Daoy (cell line): ENCODE measurements at regions not wholly inside any gene's neighbourhood (a gene's known extent, or its start where the extent isn't known, plus 50 kb on each side); places are given as distances from the start of the nearest gene placed in this dataset.

Experiments
- DNase-seq: peaks from one replicate; pipeline ENCODE4 v3.0.0-alpha.2; 2015; ENCODE audit warnings: low read depth

GRCh38 chr9:93730217-93730616 is 153.8 kb downstream of the PHF2 start:
- DNase-seq = no peak
